Endodermal cell (in vitro differentiated cells): ENCODE measurements at regions not wholly inside any gene's neighbourhood (a gene's known extent, or its start where the extent isn't known, plus 50 kb on each side); places are given as distances from the start of the nearest gene placed in this dataset.

Source experiments
- DNase-seq: peaks from one replicate; pipeline ENCODE4 v3.0.0-alpha.2; 2017
- H3K27ac ChIP-seq: 2 replicates; pipeline ENCODE4 v1.5.1; 2013; ENCODE audit warnings: mild to moderate bottlenecking, low read depth, low read length, moderate library complexity
- H3K27me3 ChIP-seq: 2 replicates; pipeline ENCODE4 v1.6.1; 2013; ENCODE audit warnings: mild to moderate bottlenecking, low read length, moderate library complexity; ENCODE audit not compliant: insufficient read depth, control insufficient read depth, poor library complexity, severe bottlenecking
- H3K36me3 ChIP-seq: 2 replicates; pipeline ENCODE4 v1.7.0; 2013; ENCODE audit warnings: mild to moderate bottlenecking, low read length, moderate library complexity; ENCODE audit not compliant: control insufficient read depth, insufficient read depth
- H3K4me1 ChIP-seq: one replicate; pipeline ENCODE4 v1.7.0; 2013; ENCODE audit warnings: low read length; ENCODE audit not compliant: control insufficient read depth, insufficient read depth
- H3K4me3 ChIP-seq: 2 replicates; pipeline ENCODE4 v1.5.1; 2013; ENCODE audit warnings: mild to moderate bottlenecking, low read length, moderate library complexity
- H3K9ac ChIP-seq: 2 replicates; pipeline ENCODE4 v1.6.1; 2013; ENCODE audit warnings: mild to moderate bottlenecking, low read length, moderate library complexity; ENCODE audit not compliant: poor library complexity, severe bottlenecking; ENCODE audit errors: extremely low read depth
- H3K9me3 ChIP-seq: 2 replicates; pipeline ENCODE4 v1.6.1; 2013; ENCODE audit warnings: mild to moderate bottlenecking, low read length, moderate library complexity; ENCODE audit not compliant: control insufficient read depth
- H3K27ac Mint-ChIP-seq: 2 replicates; pipeline ENCODE4 v1.8.0; 2020; ENCODE audit warnings: mixed read lengths
- H3K27me3 Mint-ChIP-seq: 2 replicates; pipeline ENCODE4 v1.8.0; 2021; ENCODE audit warnings: mild to moderate bottlenecking, mixed read lengths; ENCODE audit not compliant: insufficient read depth
- H3K36me3 Mint-ChIP-seq: 2 replicates; pipeline ENCODE4 v1.8.0; 2020; ENCODE audit warnings: low read depth, mixed read lengths
- H3K4me1 Mint-ChIP-seq: 2 replicates; pipeline ENCODE4 v1.8.0; 2020; ENCODE audit warnings: mixed read lengths
- H3K4me3 Mint-ChIP-seq: 2 replicates; pipeline ENCODE4 v1.8.0; 2020; ENCODE audit warnings: mild to moderate bottlenecking, moderate library complexity, mixed read lengths
- H3K9me3 Mint-ChIP-seq: 2 replicates; pipeline ENCODE4 v1.8.0; 2020; ENCODE audit warnings: mild to moderate bottlenecking, mixed read lengths
- WGBS, 2 experiments: methylation state at CpG; one replicate each; pipeline versions ENCODE4 v1.1.5 to v1.1.7; 2013; ENCODE audit warnings: missing lambda C conversion rate in 2 of 2, mixed read lengths in 1 of 2; ENCODE audit not compliant: insufficient coverage in 1 of 2, insufficient read length in 1 of 2; 5-methylcytosine and 5-hydroxymethylcytosine counted together
- TF ChIP-seq, protein P1 (sequence below): fragments of 200-600 bp; sonication (generic); conservative IDR thresholded peaks from 2 replicates; pipeline ENCODE4 v1.5.0; 2021; ENCODE audit warnings: antibody characterized with exemption, mild to moderate bottlenecking

DNA sequence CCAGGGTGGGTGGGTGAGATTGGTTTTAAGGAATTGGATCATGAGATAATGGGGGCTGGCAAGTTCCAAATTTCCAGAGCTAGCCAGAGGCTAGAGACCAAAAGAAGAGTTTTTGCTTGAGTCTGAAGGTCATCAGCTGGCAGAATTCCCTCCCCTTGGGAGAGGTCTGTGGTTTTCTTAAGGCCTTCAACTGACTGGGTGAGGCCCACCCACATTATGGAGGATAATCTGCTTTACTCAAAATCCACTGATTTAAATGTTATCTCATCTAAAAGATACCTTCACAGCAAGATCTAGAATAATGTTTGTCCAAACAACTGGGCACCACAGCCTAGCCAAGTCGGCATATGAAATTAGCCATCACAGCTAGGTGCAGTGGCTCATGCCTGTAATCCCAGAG is 156.4 kb downstream of the URB2 start:
- Mint-ChIP-seq H3K9me3 (peaks cover 33% of the 10 kb centered on the region), H3K27ac (no peak overlapping the region), H3K4me3 (no peak overlapping the region), H3K4me1 (no peaks in the 10 kb centered on the region), H3K27me3 (no peaks in the 10 kb centered on the region), H3K36me3 (peaks cover 4% of the 10 kb centered on the region)
- H3K36me3 ChIP-seq = no peaks in the 10 kb centered on the region
- H3K27ac ChIP-seq = no peak overlapping the region
- DNase-seq = no peak
- no peak overlapping the region for H3K4me3 ChIP-seq
- 89 to 91% methylated on average over 1 of the region's 1 CpG for WGBS, 2 experiments
- H3K27me3 ChIP-seq = no peaks in the 10 kb centered on the region
- TF ChIP-seq, protein P1, sequence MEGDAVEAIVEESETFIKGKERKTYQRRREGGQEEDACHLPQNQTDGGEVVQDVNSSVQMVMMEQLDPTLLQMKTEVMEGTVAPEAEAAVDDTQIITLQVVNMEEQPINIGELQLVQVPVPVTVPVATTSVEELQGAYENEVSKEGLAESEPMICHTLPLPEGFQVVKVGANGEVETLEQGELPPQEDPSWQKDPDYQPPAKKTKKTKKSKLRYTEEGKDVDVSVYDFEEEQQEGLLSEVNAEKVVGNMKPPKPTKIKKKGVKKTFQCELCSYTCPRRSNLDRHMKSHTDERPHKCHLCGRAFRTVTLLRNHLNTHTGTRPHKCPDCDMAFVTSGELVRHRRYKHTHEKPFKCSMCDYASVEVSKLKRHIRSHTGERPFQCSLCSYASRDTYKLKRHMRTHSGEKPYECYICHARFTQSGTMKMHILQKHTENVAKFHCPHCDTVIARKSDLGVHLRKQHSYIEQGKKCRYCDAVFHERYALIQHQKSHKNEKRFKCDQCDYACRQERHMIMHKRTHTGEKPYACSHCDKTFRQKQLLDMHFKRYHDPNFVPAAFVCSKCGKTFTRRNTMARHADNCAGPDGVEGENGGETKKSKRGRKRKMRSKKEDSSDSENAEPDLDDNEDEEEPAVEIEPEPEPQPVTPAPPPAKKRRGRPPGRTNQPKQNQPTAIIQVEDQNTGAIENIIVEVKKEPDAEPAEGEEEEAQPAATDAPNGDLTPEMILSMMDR = no peak
- no peak overlapping the region for H3K9ac ChIP-seq
- H3K4me1 ChIP-seq = no peaks in the 10 kb centered on the region
- H3K9me3 ChIP-seq = peaks cover 17% of the 10 kb centered on the region

- Histone ChIP-seq H3K27ac (no peak overlapping the region), H3K4me3 (no peak overlapping the region), H3K4me1 (no peaks in the 10 kb centered on the region), H3K9ac (no peak overlapping the region), H3K36me3 (no peaks in the 10 kb centered on the region), H3K27me3 (no peaks in the 10 kb centered on the region), H3K9me3 (peaks cover 23% of the 10 kb centered on the region)
- WGBS, 2 experiments = 91 to 100% methylated on average over 1 of the region's 1 CpG
- no peak for DNase-seq
- peaks cover 53% of the 10 kb centered on the region for H3K9me3 Mint-ChIP-seq
- no peaks in the 10 kb centered on the region for H3K4me1 Mint-ChIP-seq
- H3K4me3 Mint-ChIP-seq = no peak overlapping the region
- TF ChIP-seq, protein P1 = no peak
- peaks cover 8% of the 10 kb centered on the region for H3K36me3 Mint-ChIP-seq
- no peaks in the 10 kb centered on the region for H3K27me3 Mint-ChIP-seq
- H3K27ac Mint-ChIP-seq = no peak overlapping the region
These were observed 158.8 kb downstream of the URB2 start for GRCh38 chr1:229784834-229785233.

GRCh38 chr1:229786974-229787610 is 161.0 kb downstream of the URB2 start:
- H3K4me3 ChIP-seq = no peak overlapping the region
- no peaks in the 10 kb centered on the region for H3K4me1 ChIP-seq
- H3K27ac ChIP-seq = no peak overlapping the region
- H3K4me1 Mint-ChIP-seq = no peaks in the 10 kb centered on the region
- no peak overlapping the region for H3K9ac ChIP-seq
- no peaks in the 10 kb centered on the region for H3K27me3 ChIP-seq
- TF ChIP-seq, protein P1 = no peak
- WGBS, 2 experiments = 93 to 95% methylated on average over 3 of the region's 3 CpGs
- peaks cover 8% of the 10 kb centered on the region for H3K36me3 Mint-ChIP-seq
- H3K27me3 Mint-ChIP-seq = no peaks in the 10 kb centered on the region
- H3K9me3 Mint-ChIP-seq = peaks cover 52% of the 10 kb centered on the region
- H3K4me3 Mint-ChIP-seq = no peak overlapping the region
- H3K36me3 ChIP-seq = no peaks in the 10 kb centered on the region
- no peak for DNase-seq
- H3K9me3 ChIP-seq = peaks cover 23% of the 10 kb centered on the region
- H3K27ac Mint-ChIP-seq = no peak overlapping the region
